GM06990 (cell line): ENCODE measurements at regions not wholly inside any gene's neighbourhood (a gene's known extent, or its start where the extent isn't known, plus 50 kb on each side); places are given as distances from the start of the nearest gene placed in this dataset.

Experiments
- DNase-seq: peaks from one replicate; pipeline ENCODE4 v3.0.0-alpha.2; 2011; ENCODE audit not compliant: insufficient read length; ENCODE audit errors: extremely low read depth
- H3K27me3 ChIP-seq: replicated peaks from 2 replicates; pipeline ENCODE4 v1.6.0; 2011; ENCODE audit warnings: low read length; ENCODE audit not compliant: control insufficient read depth, insufficient read depth
- H3K36me3 ChIP-seq: 2 replicates; pipeline ENCODE4 v1.5.1; 2011; ENCODE audit warnings: low read length; ENCODE audit not compliant: control insufficient read depth, insufficient read depth
- H3K4me3 ChIP-seq: replicated peaks from 2 replicates; pipeline ENCODE4 v1.5.1; 2011; ENCODE audit warnings: low read depth, mild to moderate bottlenecking, control low read depth, low read length
- CTCF ChIP-seq: IDR thresholded peaks from 2 replicates; pipeline ENCODE4 v1.5.1; 2011; ENCODE audit warnings: low read length, control low read depth, mild to moderate bottlenecking, inconsistent platforms; ENCODE audit not compliant: insufficient read depth, poor library complexity, severe bottlenecking

GRCh38 chr1:59044535-59045121, 252.3 kb upstream of the FGGY start:
- Histone ChIP-seq H3K4me3 (no peak overlapping the region), H3K27me3 (no peaks in the 10 kb centered on the region), H3K36me3 (no peaks in the 10 kb centered on the region)
- TF ChIP-seq CTCF = no peak
- DNase-seq = no peak

- Histone ChIP-seq H3K4me3 (no peak overlapping the region), H3K36me3 (no peaks in the 10 kb centered on the region), H3K27me3 (no peaks in the 10 kb centered on the region)
- TF ChIP-seq CTCF = no peak
- no peak for DNase-seq
These were observed 251.8 kb upstream of the FGGY start for GRCh38 chr1:59045137-59045536.

GRCh38 chr1:59045636-59046035, 251.3 kb upstream of the FGGY start:
- no peak for DNase-seq
- Histone ChIP-seq H3K4me3 (no peak overlapping the region), H3K36me3 (no peaks in the 10 kb centered on the region), H3K27me3 (no peaks in the 10 kb centered on the region)
- TF ChIP-seq CTCF = no peak

- no peak for TF ChIP-seq CTCF
These were observed 250.8 kb upstream of the FGGY start for GRCh38 chr1:59046134-59046533.

GRCh38 chr1:59046730-59047157, 250.2 kb upstream of the FGGY start:
- TF ChIP-seq CTCF = peak; percentile 47
- Histone ChIP-seq H3K4me3 (no peak overlapping the region), H3K27me3 (no peaks in the 10 kb centered on the region), H3K36me3 (no peaks in the 10 kb centered on the region)
- peak; percentile 59 for DNase-seq

More at GRCh38 chr1:59046134-59046533, 250.8 kb upstream of the FGGY start:
- no peaks in the 10 kb centered on the region for H3K36me3 ChIP-seq
- H3K27me3 ChIP-seq = no peaks in the 10 kb centered on the region
- no peak overlapping the region for H3K4me3 ChIP-seq
- DNase-seq = no peak

GRCh38 chr1:59051007-59051406, 245.9 kb upstream of the FGGY start:
- DNase-seq = no peak
- no peak for TF ChIP-seq CTCF
- Histone ChIP-seq H3K4me3 (no peak overlapping the region), H3K36me3 (no peaks in the 10 kb centered on the region), H3K27me3 (no peaks in the 10 kb centered on the region)
